Gastrocnemius medialis (tissue), 4 donors: ENCODE measurements at regions not wholly inside any gene's neighbourhood (a gene's known extent, or its start where the extent isn't known, plus 50 kb on each side); places are given as distances from the start of the nearest gene placed in this dataset.

Source experiments
- POLR2A ChIP-seq, 2 donors: fragments of 450-650 bp; IDR thresholded peaks; one replicate each; pipeline ENCODE4 v1.6.1; 2017; ENCODE audit warnings: antibody characterized with exemption in 2 of 2, mild to moderate bottlenecking in 2 of 2, moderate library complexity in 2 of 2
- TF ChIP-seq, protein P1 (sequence below), 5 experiments: fragments of 450-650 bp in 3 of 5; fragments of 200-600 bp in 2 of 5; sonication (generic) in 2 of 5; IDR thresholded peaks in 4 of 5; conservative IDR thresholded peaks in 1 of 5; 1 replicate in 4 of 5; 2 replicates in 1 of 5; pipeline ENCODE4 v1.5.1; 2016 to 2019; ENCODE audit warnings: antibody characterized with exemption in 5 of 5, mild to moderate bottlenecking in 3 of 5, moderate library complexity in 3 of 5

DNA sequence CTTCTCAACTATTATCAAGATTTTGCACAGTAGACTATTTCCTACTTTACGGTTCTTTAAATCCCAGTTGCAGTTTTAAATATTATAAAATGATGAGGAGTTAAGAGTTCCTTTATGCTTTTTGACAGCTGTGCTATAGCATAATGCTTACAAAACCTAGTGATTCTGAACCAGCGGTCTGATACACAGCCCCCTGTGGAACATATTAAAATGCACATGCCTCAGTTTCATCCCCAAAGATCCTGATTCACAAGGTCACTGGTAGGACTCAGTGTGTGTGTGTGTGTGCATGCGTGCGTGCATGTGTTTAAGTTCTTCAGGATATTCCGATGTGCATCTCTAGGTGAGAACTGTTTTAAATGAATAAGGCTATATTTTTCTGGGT, 330.1 kb upstream of the TPM1 start:
- TF ChIP-seq, protein P1, sequence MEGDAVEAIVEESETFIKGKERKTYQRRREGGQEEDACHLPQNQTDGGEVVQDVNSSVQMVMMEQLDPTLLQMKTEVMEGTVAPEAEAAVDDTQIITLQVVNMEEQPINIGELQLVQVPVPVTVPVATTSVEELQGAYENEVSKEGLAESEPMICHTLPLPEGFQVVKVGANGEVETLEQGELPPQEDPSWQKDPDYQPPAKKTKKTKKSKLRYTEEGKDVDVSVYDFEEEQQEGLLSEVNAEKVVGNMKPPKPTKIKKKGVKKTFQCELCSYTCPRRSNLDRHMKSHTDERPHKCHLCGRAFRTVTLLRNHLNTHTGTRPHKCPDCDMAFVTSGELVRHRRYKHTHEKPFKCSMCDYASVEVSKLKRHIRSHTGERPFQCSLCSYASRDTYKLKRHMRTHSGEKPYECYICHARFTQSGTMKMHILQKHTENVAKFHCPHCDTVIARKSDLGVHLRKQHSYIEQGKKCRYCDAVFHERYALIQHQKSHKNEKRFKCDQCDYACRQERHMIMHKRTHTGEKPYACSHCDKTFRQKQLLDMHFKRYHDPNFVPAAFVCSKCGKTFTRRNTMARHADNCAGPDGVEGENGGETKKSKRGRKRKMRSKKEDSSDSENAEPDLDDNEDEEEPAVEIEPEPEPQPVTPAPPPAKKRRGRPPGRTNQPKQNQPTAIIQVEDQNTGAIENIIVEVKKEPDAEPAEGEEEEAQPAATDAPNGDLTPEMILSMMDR (IDR thresholded peaks at IDR 0.05 in 4 of 5, conservative IDR thresholded peaks at IDR 0.05 in 1 of 5) = no peak
- TF ChIP-seq POLR2A (IDR thresholded peaks at IDR 0.05) = no peak
